CD14-positive monocyte (primary cell): ENCODE measurements at regions not wholly inside any gene's neighbourhood (a gene's known extent, or its start where the extent isn't known, plus 50 kb on each side); places are given as distances from the start of the nearest gene placed in this dataset.

Experiments
- DNase-seq, 3 donors: peaks; one replicate each; pipeline ENCODE4 v3.0.0-alpha.2; 2011 to 2022
- H2AFZ ChIP-seq: 2 replicates; pipeline ENCODE4 v1.6.0; 2012; ENCODE audit warnings: mild to moderate bottlenecking, low read depth, low read length, inconsistent platforms; ENCODE audit not compliant: insufficient read depth, poor library complexity, severe bottlenecking
- H3K27ac ChIP-seq, 2 donors: 1 replicate in 1 of 2; 2 replicates in 1 of 2; pipeline ENCODE4 v1.5.1; 2012 to 2013; ENCODE audit warnings: low read length in 2 of 2, control low read depth in 1 of 2, inconsistent platforms in 1 of 2, low read depth in 1 of 2, mild to moderate bottlenecking in 1 of 2
- H3K27me3 ChIP-seq, 2 donors: one replicate each; pipeline versions ENCODE4 v1.6.0 to v1.6.1; 2011 to 2013; ENCODE audit warnings: low read length in 2 of 2; ENCODE audit not compliant: control insufficient read depth in 2 of 2, insufficient read depth in 2 of 2
- H3K36me3 ChIP-seq, 2 donors: replicated peaks in 1 of 2; 1 replicate in 1 of 2; 2 replicates in 1 of 2; pipeline versions ENCODE4 v1.5.1 to v1.6.1; 2012 to 2013; ENCODE audit warnings: low read length in 2 of 2, control low read depth in 1 of 2, inconsistent platforms in 1 of 2, mild to moderate bottlenecking in 1 of 2; ENCODE audit not compliant: insufficient read depth in 2 of 2, control insufficient read depth in 1 of 2
- H3K4me1 ChIP-seq, 2 donors: 1 replicate in 1 of 2; 2 replicates in 1 of 2; pipeline versions ENCODE4 v1.5.1 to v1.6.1; 2012 to 2013; ENCODE audit warnings: low read length in 2 of 2, control low read depth in 1 of 2, inconsistent platforms in 1 of 2, mild to moderate bottlenecking in 1 of 2, moderate library complexity in 1 of 2; ENCODE audit not compliant: insufficient read depth in 2 of 2, control insufficient read depth in 1 of 2
- H3K4me2 ChIP-seq: replicated peaks from 2 replicates; pipeline ENCODE3; 2012; ENCODE audit warnings: low read length, moderate library complexity, mild to moderate bottlenecking; ENCODE audit not compliant: poor library complexity, severe bottlenecking; ENCODE audit errors: extremely low read depth
- H3K4me3 ChIP-seq, 3 experiments: fragments of 200-600 bp in 1 of 3; sonication (generic) in 1 of 3; replicated peaks in 1 of 3; 1 replicate in 2 of 3; 2 replicates in 1 of 3; pipeline ENCODE4 v1.5.1; 2011 to 2013; ENCODE audit warnings: low read length in 3 of 3, mild to moderate bottlenecking in 3 of 3, control low read depth in 2 of 3, low read depth in 2 of 3, inconsistent platforms in 1 of 3, moderate library complexity in 1 of 3
- H3K79me2 ChIP-seq: 2 replicates; pipeline ENCODE4 v1.6.0; 2012; ENCODE audit warnings: mild to moderate bottlenecking, control low read depth, inconsistent platforms, low read length, moderate library complexity; ENCODE audit not compliant: insufficient read depth
- H3K9ac ChIP-seq: 2 replicates; pipeline ENCODE4 v1.6.0; 2017; ENCODE audit warnings: low read length, mild to moderate bottlenecking; ENCODE audit not compliant: insufficient read depth, poor library complexity, severe bottlenecking
- H3K9me3 ChIP-seq, 2 donors: replicated peaks in 1 of 2; 1 replicate in 1 of 2; 2 replicates in 1 of 2; pipeline versions ENCODE4 v1.5.1 to v1.6.1; 2012 to 2013; ENCODE audit warnings: low read length in 2 of 2, control low read depth in 1 of 2; ENCODE audit not compliant: control insufficient read depth in 1 of 2, insufficient read depth in 1 of 2
- H4K20me1 ChIP-seq: 2 replicates; pipeline ENCODE4 v1.6.0; 2012; ENCODE audit warnings: mild to moderate bottlenecking, low read length, control low read depth, moderate library complexity; ENCODE audit not compliant: insufficient read depth
- H3K27ac Mint-ChIP-seq, 7 donors: one replicate each; pipeline ENCODE4 v1.8.0; 2020; ENCODE audit warnings: mild to moderate bottlenecking in 7 of 7, mixed read lengths in 7 of 7, moderate library complexity in 6 of 7, inconsistent platforms in 2 of 7
- H3K27me3 Mint-ChIP-seq, 3 donors: one replicate each; pipeline ENCODE4 v1.8.0; 2021 to 2022; ENCODE audit warnings: low read depth in 3 of 3, mild to moderate bottlenecking in 3 of 3, mixed read lengths in 3 of 3, moderate library complexity in 3 of 3, inconsistent platforms in 1 of 3
- H3K36me3 Mint-ChIP-seq, 2 donors: one replicate each; pipeline ENCODE4 v1.8.0; 2020; ENCODE audit warnings: mixed read lengths in 2 of 2, inconsistent platforms in 1 of 2, mild to moderate bottlenecking in 1 of 2
- H3K4me1 Mint-ChIP-seq: one replicate; pipeline ENCODE4 v1.8.0; 2020; ENCODE audit warnings: mild to moderate bottlenecking, mixed read lengths
- H3K4me3 Mint-ChIP-seq, 2 donors: one replicate each; pipeline ENCODE4 v1.8.0; 2020; ENCODE audit warnings: mild to moderate bottlenecking in 2 of 2, mixed read lengths in 2 of 2, moderate library complexity in 1 of 2
- H3K9me3 Mint-ChIP-seq, 7 donors: one replicate each; pipeline ENCODE4 v1.8.0; 2020 to 2022; ENCODE audit warnings: mixed read lengths in 7 of 7, mild to moderate bottlenecking in 6 of 7, moderate library complexity in 6 of 7, inconsistent platforms in 2 of 7
- WGBS: methylation state at CpG from one replicate; pipeline ENCODE4 v1.1.5; 2013; ENCODE audit warnings: missing lambda C conversion rate; ENCODE audit not compliant: insufficient coverage; 5-methylcytosine and 5-hydroxymethylcytosine counted together
- intact Hi-C, 2 donors: fragments of 100-400 bp; cut with micrococcal nuclease; formaldehyde crosslinking; loops; one replicate each; pipeline versions ENCODE4 v1.15.0 to v1.15.1; 2023
- TF ChIP-seq, protein P1 (sequence below): fragments of 200-600 bp; IDR thresholded peaks from one replicate; pipeline ENCODE4 v1.8.0; 2022; ENCODE audit warnings: antibody characterized with exemption, mild to moderate bottlenecking

DNA sequence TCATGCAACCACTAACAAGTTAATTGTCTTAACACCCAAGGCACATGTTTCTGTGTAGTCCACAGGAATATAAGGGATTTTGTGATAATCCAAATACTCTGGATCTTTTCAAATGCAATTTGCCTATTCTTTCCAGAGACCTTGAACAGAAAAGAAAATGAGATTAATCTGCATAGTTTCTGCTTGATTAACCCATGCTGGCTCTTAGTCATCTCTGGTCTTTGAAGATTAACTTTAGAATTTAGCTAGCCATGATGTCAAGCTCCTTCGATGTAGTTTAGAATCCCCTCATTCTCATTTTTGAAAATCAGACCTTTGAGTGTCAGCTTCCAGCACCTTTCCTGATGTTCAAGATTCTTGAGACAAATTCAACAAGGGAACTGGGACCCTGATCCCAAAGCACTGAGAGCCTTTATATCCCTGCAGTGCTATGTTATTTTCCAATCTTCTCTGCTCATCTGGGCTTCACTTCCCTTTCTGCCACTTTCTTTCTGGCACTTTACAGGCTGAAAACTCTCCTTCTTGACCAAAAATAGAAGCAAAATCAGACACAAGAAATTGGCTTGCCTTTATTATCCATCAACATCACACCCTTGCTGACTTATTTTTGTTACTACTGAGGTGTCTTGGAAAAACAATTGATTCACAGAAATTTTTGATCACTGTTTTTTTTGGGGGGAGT lies 155.5 kb downstream of the PALM2AKAP2 start:
- no peaks in the 10 kb centered on the region for H3K36me3 Mint-ChIP-seq
- no peaks in the 10 kb centered on the region for H3K4me1 ChIP-seq
- H3K79me2 ChIP-seq: no peaks in the 10 kb centered on the region
- peaks cover 0 to 2% (median 0%) of the 10 kb centered on the region in 7 donors for H3K9me3 Mint-ChIP-seq
- no peaks in the 10 kb centered on the region for H3K27me3 ChIP-seq
- H3K4me3 Mint-ChIP-seq: no peak overlapping the region
- H3K9me3 ChIP-seq: no peaks in the 10 kb centered on the region
- no peak for DNase-seq
- peaks cover 3% of the 10 kb centered on the region for H3K4me1 Mint-ChIP-seq
- no peak overlapping the region for H3K4me2 ChIP-seq
- 100% methylated on average over 1 of the region's 1 CpG for WGBS
- TF ChIP-seq, protein P1, sequence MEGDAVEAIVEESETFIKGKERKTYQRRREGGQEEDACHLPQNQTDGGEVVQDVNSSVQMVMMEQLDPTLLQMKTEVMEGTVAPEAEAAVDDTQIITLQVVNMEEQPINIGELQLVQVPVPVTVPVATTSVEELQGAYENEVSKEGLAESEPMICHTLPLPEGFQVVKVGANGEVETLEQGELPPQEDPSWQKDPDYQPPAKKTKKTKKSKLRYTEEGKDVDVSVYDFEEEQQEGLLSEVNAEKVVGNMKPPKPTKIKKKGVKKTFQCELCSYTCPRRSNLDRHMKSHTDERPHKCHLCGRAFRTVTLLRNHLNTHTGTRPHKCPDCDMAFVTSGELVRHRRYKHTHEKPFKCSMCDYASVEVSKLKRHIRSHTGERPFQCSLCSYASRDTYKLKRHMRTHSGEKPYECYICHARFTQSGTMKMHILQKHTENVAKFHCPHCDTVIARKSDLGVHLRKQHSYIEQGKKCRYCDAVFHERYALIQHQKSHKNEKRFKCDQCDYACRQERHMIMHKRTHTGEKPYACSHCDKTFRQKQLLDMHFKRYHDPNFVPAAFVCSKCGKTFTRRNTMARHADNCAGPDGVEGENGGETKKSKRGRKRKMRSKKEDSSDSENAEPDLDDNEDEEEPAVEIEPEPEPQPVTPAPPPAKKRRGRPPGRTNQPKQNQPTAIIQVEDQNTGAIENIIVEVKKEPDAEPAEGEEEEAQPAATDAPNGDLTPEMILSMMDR: no peak
- no peak overlapping the region for H2AFZ ChIP-seq
- H4K20me1 ChIP-seq: no peaks in the 10 kb centered on the region
- peaks cover 3 to 8% (median 5%) of the 10 kb centered on the region in 3 donors for H3K27me3 Mint-ChIP-seq
- intact Hi-C loops: no loop called here
- H3K36me3 ChIP-seq: no peaks in the 10 kb centered on the region
- no peak overlapping the region for H3K27ac Mint-ChIP-seq
- H3K4me3 ChIP-seq: no peak overlapping the region
- no peak overlapping the region for H3K9ac ChIP-seq
- no peak overlapping the region for H3K27ac ChIP-seq

GRCh38 chr9:109937861-109938453 lies 158.0 kb downstream of the PALM2AKAP2 start:
- H3K4me3 Mint-ChIP-seq: no peak overlapping the region
- Histone ChIP-seq H2AFZ (no peak overlapping the region), H3K9me3 (no peaks in the 10 kb centered on the region), H4K20me1 (no peaks in the 10 kb centered on the region), H3K4me3 (no peak overlapping the region), H3K36me3 (no peaks in the 10 kb centered on the region), H3K27me3 (no peaks in the 10 kb centered on the region), H3K79me2 (no peaks in the 10 kb centered on the region), H3K4me1 (peaks cover 5 to 6% of the 10 kb centered on the region in 2 donors), H3K27ac (no peak overlapping the region), H3K9ac (no peak overlapping the region), H3K4me2 (no peak overlapping the region)
- peaks cover 3% of the 10 kb centered on the region for H3K4me1 Mint-ChIP-seq
- intact Hi-C loops: no loop called here
- no peak for DNase-seq
- H3K27me3 Mint-ChIP-seq: peaks cover 2 to 4% (median 3%) of the 10 kb centered on the region in 3 donors
- WGBS: no CpG with 5 or more reads among the region's 3 CpGs
- TF ChIP-seq, protein P1: no peak
- peaks cover 0 to 2% (median 0%) of the 10 kb centered on the region in 7 donors for H3K9me3 Mint-ChIP-seq
- no peaks in the 10 kb centered on the region for H3K36me3 Mint-ChIP-seq
- no peak overlapping the region for H3K27ac Mint-ChIP-seq
